ENCODE measurements at regions not wholly inside any gene's neighbourhood (a gene's known extent, or its start where the extent isn't known, plus 50 kb on each side); places are given as distances from the start of the nearest gene placed in this dataset.
"Not testable (repeated sequence)": the region's sequence is repeated elsewhere in the genome, so short reads cannot be mapped to it uniquely, and the experiment has no call there.

- DNase-seq = no peak
Measured at GRCh38 chr6:23618366-23618765, 507.6 kb upstream of the NRSN1 start.

- no peak for DNase-seq
Measured at GRCh38 chr6:23620911-23621401, 505.1 kb upstream of the NRSN1 start.

GRCh38 chr6:23630726-23631635, 495.0 kb upstream of the NRSN1 start:
- no peak for DNase-seq

GRCh38 chr6:23633996-23634395, 492.0 kb upstream of the NRSN1 start:
- no peak for DNase-seq

- DNase-seq = no peak
Measured at GRCh38 chr6:23635150-23635549, 490.9 kb upstream of the NRSN1 start.

GRCh38 chr6:23637296-23637695, 488.7 kb upstream of the NRSN1 start:
- no peak for DNase-seq

- no peak for DNase-seq
Measured at GRCh38 chr6:23642849-23643248, 483.2 kb upstream of the NRSN1 start.

- no peak for DNase-seq
Measured at GRCh38 chr6:23647045-23647444, 479.0 kb upstream of the NRSN1 start.

- DNase-seq = no peak
Measured at GRCh38 chr6:23650676-23651075, 475.3 kb upstream of the NRSN1 start.

- DNase-seq = no peak
Measured at GRCh38 chr6:23654745-23655144, 471.3 kb upstream of the NRSN1 start.

- DNase-seq = no peak
Measured at GRCh38 chr6:23655525-23655924, 470.5 kb upstream of the NRSN1 start.

GRCh38 chr6:23656255-23657194, 469.5 kb upstream of the NRSN1 start:
- no peak for DNase-seq

- DNase-seq = peak; percentile 8
Measured at GRCh38 chr6:23659125-23659524, 466.9 kb upstream of the NRSN1 start.

- DNase-seq = no peak
Measured at GRCh38 chr6:23661549-23661948, 464.5 kb upstream of the NRSN1 start.

GRCh38 chr6:23663096-23663495, 462.9 kb upstream of the NRSN1 start:
- DNase-seq = no peak

- DNase-seq = peak; percentile 2
Measured at GRCh38 chr6:23663652-23664051, 462.4 kb upstream of the NRSN1 start.

GRCh38 chr6:23665911-23666310, 460.1 kb upstream of the NRSN1 start:
- DNase-seq = not testable (repeated sequence)

- DNase-seq = no peak
Measured at GRCh38 chr6:23672737-23673136, 453.3 kb upstream of the NRSN1 start.

- DNase-seq = no peak
Measured at GRCh38 chr6:23678626-23679025, 447.4 kb upstream of the NRSN1 start.

- DNase-seq = no peak
Measured at GRCh38 chr6:23681743-23682142, 444.3 kb upstream of the NRSN1 start.

GRCh38 chr6:23688650-23689049, 437.4 kb upstream of the NRSN1 start:
- no peak for DNase-seq

- DNase-seq = no peak
Measured at GRCh38 chr6:23690453-23691049, 435.5 kb upstream of the NRSN1 start.

- DNase-seq = no peak
Measured at GRCh38 chr6:23692184-23692583, 433.8 kb upstream of the NRSN1 start.

All from hematopoietic multipotent progenitor cell treated with erythropoietin and hydrocortisone succinate and interleukin-3 and kit ligand, for 6 days (in vitro differentiated cells).